Activated naive CD8-positive, alpha-beta T cell (primary cell): ENCODE measurements at regions not wholly inside any gene's neighbourhood (a gene's known extent, or its start where the extent isn't known, plus 50 kb on each side); places are given as distances from the start of the nearest gene placed in this dataset.
"Not testable (repeated sequence)": the region's sequence is repeated elsewhere in the genome, so short reads cannot be mapped to it uniquely, and the experiment has no call there.

Source experiments
- H3K27ac Mint-ChIP-seq: one replicate; pipeline ENCODE4 v1.8.0; 2021; ENCODE audit warnings: mixed read lengths
- H3K27me3 Mint-ChIP-seq: one replicate; pipeline ENCODE4 v1.8.0; 2021; ENCODE audit warnings: mixed read lengths
- H3K36me3 Mint-ChIP-seq: one replicate; pipeline ENCODE4 v1.8.0; 2021; ENCODE audit warnings: mixed read lengths
- H3K4me1 Mint-ChIP-seq: one replicate; pipeline ENCODE4 v1.8.0; 2021; ENCODE audit warnings: low read depth, mixed read lengths
- H3K4me3 Mint-ChIP-seq: one replicate; pipeline ENCODE4 v1.8.0; 2021; ENCODE audit warnings: mild to moderate bottlenecking, mixed read lengths
- H3K9me3 Mint-ChIP-seq: one replicate; pipeline ENCODE4 v1.8.0; 2021; ENCODE audit warnings: low read depth, mixed read lengths

GRCh38 chr6:121694801-121695251, 259.4 kb downstream of the GJA1 start:
- H3K4me1 Mint-ChIP-seq, result peaks cover 7% of the 10 kb centered on the region
- no peaks in the 10 kb centered on the region for H3K9me3 Mint-ChIP-seq
- no peak overlapping the region for H3K4me3 Mint-ChIP-seq
- no peak overlapping the region for H3K27ac Mint-ChIP-seq
- H3K36me3 Mint-ChIP-seq, result no peaks in the 10 kb centered on the region
- no peaks in the 10 kb centered on the region for H3K27me3 Mint-ChIP-seq

GRCh38 chr6:121695329-121695728, 259.9 kb downstream of the GJA1 start:
- peaks cover 2% of the 10 kb centered on the region for H3K4me1 Mint-ChIP-seq
- no peaks in the 10 kb centered on the region for H3K36me3 Mint-ChIP-seq
- no peaks in the 10 kb centered on the region for H3K9me3 Mint-ChIP-seq
- no peak overlapping the region for H3K27ac Mint-ChIP-seq
- no peak overlapping the region for H3K4me3 Mint-ChIP-seq
- H3K27me3 Mint-ChIP-seq, result no peaks in the 10 kb centered on the region

GRCh38 chr6:121697921-121698320, 262.5 kb downstream of the GJA1 start:
- no peak overlapping the region for H3K27ac Mint-ChIP-seq
- no peaks in the 10 kb centered on the region for H3K36me3 Mint-ChIP-seq
- H3K27me3 Mint-ChIP-seq, result no peaks in the 10 kb centered on the region
- no peak overlapping the region for H3K4me3 Mint-ChIP-seq
- no peaks in the 10 kb centered on the region for H3K4me1 Mint-ChIP-seq
- H3K9me3 Mint-ChIP-seq, result no peaks in the 10 kb centered on the region

DNA sequence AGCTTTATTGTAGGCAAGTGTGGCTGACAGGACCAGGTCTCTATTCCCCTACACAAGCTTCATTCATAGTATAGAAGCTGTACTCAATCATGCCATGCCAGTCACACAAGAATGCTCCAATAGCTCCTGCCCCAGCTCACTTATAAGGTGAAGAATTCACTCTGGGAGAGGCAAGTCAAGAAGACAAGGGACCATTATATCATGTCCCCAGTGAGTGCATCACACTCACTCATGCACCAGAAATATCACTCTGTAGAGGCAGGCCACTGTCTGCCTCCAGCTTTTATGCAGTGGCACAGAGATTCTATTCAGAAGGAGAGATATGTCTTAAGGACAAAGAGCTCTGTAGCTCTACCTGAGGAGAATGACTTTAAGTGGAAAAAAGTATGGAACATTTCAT, 263.2 kb downstream of the GJA1 start:
- H3K9me3 Mint-ChIP-seq, result no peaks in the 10 kb centered on the region
- H3K27me3 Mint-ChIP-seq, result no peaks in the 10 kb centered on the region
- no peak overlapping the region for H3K27ac Mint-ChIP-seq
- no peaks in the 10 kb centered on the region for H3K36me3 Mint-ChIP-seq
- no peaks in the 10 kb centered on the region for H3K4me1 Mint-ChIP-seq
- no peak overlapping the region for H3K4me3 Mint-ChIP-seq

- H3K36me3 Mint-ChIP-seq, H3K9me3 Mint-ChIP-seq, H3K4me1 Mint-ChIP-seq, H3K4me3 Mint-ChIP-seq, H3K27ac Mint-ChIP-seq, H3K27me3 Mint-ChIP-seq: not testable (repeated sequence)
These were observed 267.7 kb downstream of the GJA1 start for GRCh38 chr6:121703129-121703528.

DNA sequence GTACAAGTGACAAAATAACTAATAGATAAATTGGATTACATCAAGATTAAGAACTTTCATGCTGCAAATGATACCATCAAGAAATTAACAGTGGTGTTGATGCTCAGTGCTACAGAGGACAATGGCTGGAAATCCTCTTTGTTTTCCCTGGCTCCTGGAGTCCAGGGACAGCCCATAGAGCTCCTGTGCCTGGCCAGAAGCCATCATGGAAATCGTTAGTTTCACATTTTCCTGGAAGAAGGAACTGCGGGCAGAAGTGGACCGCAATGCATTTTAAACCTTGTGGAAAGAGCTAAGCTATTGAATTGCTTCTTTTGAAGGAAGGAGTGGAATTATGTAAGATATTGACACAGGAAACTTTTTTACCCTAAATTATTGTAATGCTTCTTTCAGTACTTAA, 276.0 kb downstream of the GJA1 start:
- H3K9me3 Mint-ChIP-seq, result no peaks in the 10 kb centered on the region
- H3K4me3 Mint-ChIP-seq, result no peak overlapping the region
- H3K4me1 Mint-ChIP-seq, result no peaks in the 10 kb centered on the region
- no peaks in the 10 kb centered on the region for H3K36me3 Mint-ChIP-seq
- no peaks in the 10 kb centered on the region for H3K27me3 Mint-ChIP-seq
- H3K27ac Mint-ChIP-seq, result no peak overlapping the region

- Mint-ChIP-seq H3K9me3 (peaks cover 8% of the 10 kb centered on the region), H3K27ac (no peak overlapping the region), H3K27me3 (no peaks in the 10 kb centered on the region), H3K4me3 (no peak overlapping the region), H3K4me1 (no peaks in the 10 kb centered on the region), H3K36me3 (peaks cover 2% of the 10 kb centered on the region)
These were observed 282.2 kb downstream of the GJA1 start for GRCh38 chr6:121717686-121718085.

DNA sequence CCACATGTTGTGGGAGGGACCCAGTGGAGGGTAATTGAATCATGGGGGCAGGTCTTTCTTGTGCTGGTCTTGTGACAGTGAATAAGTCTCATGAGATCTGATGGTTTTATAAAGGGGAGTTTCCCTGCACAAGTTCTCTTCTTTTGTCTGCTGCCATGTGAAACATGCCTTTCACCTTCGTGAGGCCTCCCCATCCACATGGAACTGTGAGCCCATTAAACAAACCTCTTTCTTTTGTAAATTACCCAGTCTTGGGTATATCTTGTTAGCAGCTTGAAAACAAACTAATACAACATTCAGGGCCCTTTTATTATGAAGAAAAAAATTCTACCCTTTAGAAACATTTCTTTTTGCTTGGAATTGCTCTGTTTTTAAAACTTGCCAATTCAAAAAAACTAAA, 285.4 kb downstream of the GJA1 start:
- H3K9me3 Mint-ChIP-seq, H3K4me3 Mint-ChIP-seq, H3K27ac Mint-ChIP-seq: not testable (repeated sequence)

DNA sequence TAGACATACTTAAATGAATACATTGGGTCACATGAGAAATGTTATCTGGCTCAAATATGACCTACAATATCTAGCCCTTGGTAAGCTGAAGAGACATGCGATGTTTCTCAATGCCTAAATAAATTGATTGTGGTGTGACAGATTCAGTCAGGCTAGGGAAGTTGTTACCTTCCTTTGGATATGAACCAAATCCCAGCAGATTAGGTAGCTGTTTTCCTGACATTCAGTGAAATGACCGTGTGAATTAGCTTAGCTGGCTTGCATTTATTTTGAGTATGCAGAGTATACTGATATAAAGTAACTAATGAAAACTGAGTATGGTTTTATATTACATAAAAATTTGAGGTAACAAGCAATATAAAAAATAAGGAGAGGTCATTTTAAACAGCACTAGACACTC, 288.2 kb downstream of the GJA1 start:
- no peaks in the 10 kb centered on the region for H3K27me3 Mint-ChIP-seq

More for the DNA sequence above, 285.4 kb downstream of the GJA1 start:
- H3K27me3 Mint-ChIP-seq, H3K4me1 Mint-ChIP-seq, H3K36me3 Mint-ChIP-seq: not testable (repeated sequence)

GRCh38 chr6:121724576-121724975, 289.1 kb downstream of the GJA1 start:
- Mint-ChIP-seq H3K27ac (no peak overlapping the region), H3K36me3 (peaks cover 2% of the 10 kb centered on the region), H3K27me3 (no peaks in the 10 kb centered on the region), H3K4me3 (no peak overlapping the region), H3K4me1 (no peaks in the 10 kb centered on the region), H3K9me3 (peaks cover 8% of the 10 kb centered on the region)

More for the DNA sequence above, 288.2 kb downstream of the GJA1 start:
- H3K4me1 Mint-ChIP-seq, result no peaks in the 10 kb centered on the region
- peaks cover 2% of the 10 kb centered on the region for H3K36me3 Mint-ChIP-seq
- H3K9me3 Mint-ChIP-seq, result peaks cover 8% of the 10 kb centered on the region
- no peak overlapping the region for H3K4me3 Mint-ChIP-seq
- no peak overlapping the region for H3K27ac Mint-ChIP-seq

- no peaks in the 10 kb centered on the region for H3K27me3 Mint-ChIP-seq
- no peak overlapping the region for H3K4me3 Mint-ChIP-seq
- H3K4me1 Mint-ChIP-seq, result no peaks in the 10 kb centered on the region
- H3K27ac Mint-ChIP-seq, result no peak overlapping the region
- H3K36me3 Mint-ChIP-seq, result peaks cover 6% of the 10 kb centered on the region
- no peaks in the 10 kb centered on the region for H3K9me3 Mint-ChIP-seq
These were observed 291.1 kb downstream of the GJA1 start for GRCh38 chr6:121726596-121726995.

DNA sequence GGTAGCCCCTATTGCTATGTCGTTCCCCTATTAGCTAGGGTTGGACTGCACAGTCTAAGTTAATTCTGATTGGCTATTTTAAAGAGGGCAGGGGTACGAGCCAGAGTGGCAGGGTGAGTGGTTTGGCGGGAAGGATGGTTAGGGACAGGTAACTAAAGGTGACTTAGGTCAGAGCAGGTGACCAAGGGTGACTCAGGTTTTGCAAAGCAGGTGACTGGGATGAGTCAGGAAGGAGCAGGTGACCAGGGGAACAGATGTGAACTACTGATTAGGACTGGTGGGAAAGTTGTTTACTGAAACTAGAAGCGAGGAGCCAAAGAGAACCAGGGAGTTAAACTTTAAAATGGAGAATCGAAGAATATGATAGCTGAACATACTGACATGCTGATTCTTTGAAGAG, 295.2 kb downstream of the GJA1 start:
- Mint-ChIP-seq H3K9me3 (no peaks in the 10 kb centered on the region), H3K27me3 (no peaks in the 10 kb centered on the region), H3K36me3 (peaks cover 6% of the 10 kb centered on the region)

GRCh38 chr6:121731381-121731780, 295.9 kb downstream of the GJA1 start:
- H3K27me3 Mint-ChIP-seq, result no peaks in the 10 kb centered on the region
- H3K36me3 Mint-ChIP-seq, result peaks cover 6% of the 10 kb centered on the region
- no peaks in the 10 kb centered on the region for H3K9me3 Mint-ChIP-seq
- H3K27ac Mint-ChIP-seq, result no peak overlapping the region
- no peak overlapping the region for H3K4me3 Mint-ChIP-seq
- no peaks in the 10 kb centered on the region for H3K4me1 Mint-ChIP-seq

More for the DNA sequence above, 295.2 kb downstream of the GJA1 start:
- Mint-ChIP-seq H3K4me3 (no peak overlapping the region), H3K4me1 (no peaks in the 10 kb centered on the region), H3K27ac (no peak overlapping the region)

DNA sequence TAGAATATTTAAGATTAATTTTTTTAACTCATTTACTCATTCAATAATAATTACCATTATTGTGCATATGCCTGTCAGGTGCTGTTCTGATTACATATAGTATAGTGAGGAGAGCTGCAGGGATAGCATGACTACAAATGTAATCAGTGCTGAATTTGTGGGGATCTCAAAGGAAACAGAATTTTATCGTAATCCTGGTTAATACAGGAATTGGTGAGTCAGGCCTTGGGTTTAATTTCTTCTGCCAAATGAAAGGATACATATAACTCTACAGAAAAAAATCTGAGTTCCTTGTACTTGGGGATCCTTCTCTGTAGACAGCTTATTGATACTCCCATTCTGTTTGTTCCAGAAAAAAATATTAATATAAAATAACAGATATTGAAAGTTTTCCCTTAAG, 297.2 kb downstream of the GJA1 start:
- no peak overlapping the region for H3K27ac Mint-ChIP-seq
- peaks cover 6% of the 10 kb centered on the region for H3K36me3 Mint-ChIP-seq
- H3K9me3 Mint-ChIP-seq, result no peaks in the 10 kb centered on the region
- H3K4me1 Mint-ChIP-seq, result no peaks in the 10 kb centered on the region
- no peaks in the 10 kb centered on the region for H3K27me3 Mint-ChIP-seq
- H3K4me3 Mint-ChIP-seq, result no peak overlapping the region

DNA sequence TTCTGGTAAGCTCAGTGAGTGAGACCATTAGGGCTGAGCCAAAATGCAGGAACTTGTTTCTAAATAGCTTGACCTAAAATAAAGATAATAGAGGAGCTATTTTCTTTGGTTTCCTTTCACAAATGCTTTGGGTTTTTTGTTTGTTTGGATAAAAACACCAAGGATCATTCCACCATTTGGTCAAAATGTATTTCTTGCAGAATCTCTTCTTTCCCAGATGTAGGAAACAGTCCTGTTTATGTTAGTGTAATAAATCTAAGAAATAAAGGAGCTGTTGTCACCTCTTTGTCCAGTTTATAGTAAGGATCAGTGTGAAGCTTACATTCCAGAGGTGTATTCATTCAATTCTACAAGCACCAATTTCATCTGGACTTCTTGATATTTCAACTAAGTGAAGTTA, 297.8 kb downstream of the GJA1 start:
- Mint-ChIP-seq H3K9me3 (no peaks in the 10 kb centered on the region), H3K27me3 (no peaks in the 10 kb centered on the region), H3K27ac (no peak overlapping the region), H3K4me3 (no peak overlapping the region), H3K36me3 (peaks cover 6% of the 10 kb centered on the region), H3K4me1 (no peaks in the 10 kb centered on the region)

- H3K27ac Mint-ChIP-seq, H3K9me3 Mint-ChIP-seq, H3K4me3 Mint-ChIP-seq, H3K36me3 Mint-ChIP-seq, H3K27me3 Mint-ChIP-seq, H3K4me1 Mint-ChIP-seq: not testable (repeated sequence)
These were observed 304.7 kb downstream of the GJA1 start for GRCh38 chr6:121740188-121740587.

GRCh38 chr6:121743691-121744090, 308.2 kb downstream of the GJA1 start:
- Mint-ChIP-seq H3K4me1 (no peaks in the 10 kb centered on the region), H3K27ac (no peak overlapping the region), H3K27me3 (no peaks in the 10 kb centered on the region), H3K36me3 (no peaks in the 10 kb centered on the region), H3K9me3 (no peaks in the 10 kb centered on the region), H3K4me3 (no peak overlapping the region)
